Mesenchymal stem cell (in vitro differentiated cells and primary cell): ENCODE measurements at regions not wholly inside any gene's neighbourhood (a gene's known extent, or its start where the extent isn't known, plus 50 kb on each side); places are given as distances from the start of the nearest gene placed in this dataset.

Experiments used
- DNase-seq: peaks from one replicate; pipeline ENCODE4 v3.0.0-alpha.2; 2013
- H2AFZ ChIP-seq: one replicate; pipeline ENCODE4 v1.6.1; 2013; ENCODE audit warnings: low read depth, mild to moderate bottlenecking, control low read depth, inconsistent platforms, low read length, moderate library complexity
- H2AK5ac ChIP-seq: 2 replicates; pipeline ENCODE4 v1.6.1; 2013; ENCODE audit warnings: low read length, moderate library complexity, mild to moderate bottlenecking, inconsistent platforms; ENCODE audit not compliant: severe bottlenecking
- H2BK120ac ChIP-seq: one replicate; pipeline ENCODE4 v1.6.1; 2013; ENCODE audit warnings: low read depth, mild to moderate bottlenecking, inconsistent platforms, low read length, moderate library complexity
- H2BK12ac ChIP-seq, 2 experiments: one replicate each; pipeline ENCODE4 v1.6.1; 2013; ENCODE audit warnings: inconsistent platforms in 2 of 2, low read length in 2 of 2, mild to moderate bottlenecking in 2 of 2, moderate library complexity in 2 of 2, control low read depth in 1 of 2
- H2BK15ac ChIP-seq: one replicate; pipeline ENCODE4 v1.6.1; 2013; ENCODE audit warnings: mild to moderate bottlenecking, low read depth, inconsistent platforms; ENCODE audit not compliant: poor library complexity, severe bottlenecking
- H2BK5ac ChIP-seq: 2 replicates; pipeline ENCODE4 v1.6.1; 2013; ENCODE audit warnings: low read depth, mild to moderate bottlenecking, low read length, control low read depth, inconsistent platforms; ENCODE audit not compliant: poor library complexity, severe bottlenecking
- H3K14ac ChIP-seq, 2 experiments: one replicate each; pipeline ENCODE4 v1.6.1; 2013; ENCODE audit warnings: inconsistent platforms in 2 of 2, low read length in 2 of 2, control low read depth in 1 of 2, mild to moderate bottlenecking in 1 of 2, moderate library complexity in 1 of 2
- H3K18ac ChIP-seq, 2 experiments: one replicate each; pipeline ENCODE4 v1.6.1; 2013; ENCODE audit warnings: inconsistent platforms in 2 of 2, low read length in 2 of 2, control low read depth in 1 of 2, low read depth in 1 of 2, mild to moderate bottlenecking in 1 of 2
- H3K23ac ChIP-seq, 2 experiments: one replicate each; pipeline ENCODE4 v1.6.1; 2013; ENCODE audit warnings: inconsistent platforms in 2 of 2, low read length in 2 of 2, mild to moderate bottlenecking in 2 of 2, moderate library complexity in 2 of 2, control low read depth in 1 of 2
- H3K27ac ChIP-seq: 2 replicates; pipeline ENCODE4 v1.5.1; 2013; ENCODE audit warnings: mild to moderate bottlenecking, moderate library complexity, low read length, control low read depth, inconsistent platforms; ENCODE audit not compliant: poor library complexity, severe bottlenecking
- H3K27me3 ChIP-seq, 2 experiments: 2 replicates each; pipeline versions ENCODE4 v1.6.1 to v1.7.0; 2013; ENCODE audit warnings: low read length in 2 of 2, mild to moderate bottlenecking in 2 of 2, moderate library complexity in 2 of 2, control low read depth in 1 of 2, inconsistent platforms in 1 of 2; ENCODE audit not compliant: control insufficient read depth in 1 of 2, insufficient read depth in 1 of 2
- H3K36me3 ChIP-seq, 2 experiments: 2 replicates each; pipeline versions ENCODE4 v1.6.1 to v1.7.0; 2013; ENCODE audit warnings: low read length in 2 of 2, control low read depth in 1 of 2, inconsistent platforms in 1 of 2, low read depth in 1 of 2, mild to moderate bottlenecking in 1 of 2; ENCODE audit not compliant: insufficient read depth in 2 of 2, control insufficient read depth in 1 of 2
- H3K4ac ChIP-seq, 2 experiments: one replicate each; pipeline ENCODE4 v1.6.1; 2013; ENCODE audit warnings: inconsistent platforms in 2 of 2, low read length in 2 of 2, mild to moderate bottlenecking in 2 of 2, moderate library complexity in 2 of 2, control low read depth in 1 of 2, low read depth in 1 of 2
- H3K4me1 ChIP-seq: 2 replicates; pipeline ENCODE4 v1.6.1; 2013; ENCODE audit warnings: low read depth, low read length, control low read depth; ENCODE audit not compliant: control insufficient read depth, insufficient read depth
- H3K4me2 ChIP-seq: 2 replicates; pipeline ENCODE4 v1.6.1; 2013; ENCODE audit warnings: low read length, mild to moderate bottlenecking, inconsistent platforms; ENCODE audit not compliant: poor library complexity, severe bottlenecking
- H3K4me3 ChIP-seq, 2 experiments: 2 replicates each; pipeline versions ENCODE4 v1.5.1 to v1.7.0; 2013; ENCODE audit warnings: low read length in 2 of 2, mild to moderate bottlenecking in 2 of 2, control low read depth in 1 of 2, low read depth in 1 of 2; ENCODE audit not compliant: insufficient read depth in 1 of 2
- H3K79me1 ChIP-seq: replicated peaks from 2 replicates; pipeline ENCODE4 v1.6.1; 2013; ENCODE audit warnings: mild to moderate bottlenecking, control low read depth, low read length, inconsistent platforms; ENCODE audit not compliant: poor library complexity, severe bottlenecking
- H3K9ac ChIP-seq: 2 replicates; pipeline ENCODE4 v1.7.0; 2013; ENCODE audit warnings: mild to moderate bottlenecking, low read length, moderate library complexity
- H3K9me3 ChIP-seq: 2 replicates; pipeline ENCODE4 v1.7.0; 2013; ENCODE audit warnings: mild to moderate bottlenecking, low read length; ENCODE audit not compliant: control insufficient read depth
- H4K8ac ChIP-seq: one replicate; pipeline ENCODE4 v1.6.1; 2013; ENCODE audit warnings: inconsistent platforms, mild to moderate bottlenecking, low read length, moderate library complexity
- H4K91ac ChIP-seq: one replicate; pipeline ENCODE4 v1.6.1; 2013; ENCODE audit warnings: mild to moderate bottlenecking, low read length, inconsistent platforms
- WGBS: methylation state at CpG from one replicate; pipeline ENCODE4 v1.1.7; 2013; ENCODE audit warnings: mixed read lengths; 5-methylcytosine and 5-hydroxymethylcytosine counted together

GRCh38 chr1:90127288-90127953 lies 132.5 kb downstream of the ZNF326 start:
- H3K4me1 ChIP-seq: no peaks in the 10 kb centered on the region
- H3K4me3 ChIP-seq: no peak overlapping the region
- no peak overlapping the region for H3K23ac ChIP-seq
- H2BK5ac ChIP-seq: no peak overlapping the region
- H3K79me1 ChIP-seq: no peaks in the 10 kb centered on the region
- H2AFZ ChIP-seq: no peak overlapping the region
- peaks cover 7 to 12% of the 10 kb centered on the region in 2 experiments for H3K27me3 ChIP-seq
- H3K18ac ChIP-seq: no peak overlapping the region
- DNase-seq: no peak
- H3K4me2 ChIP-seq: no peak overlapping the region
- no peak overlapping the region for H2AK5ac ChIP-seq
- H3K4ac ChIP-seq: no peak overlapping the region
- no peak overlapping the region for H3K9ac ChIP-seq
- no peaks in the 10 kb centered on the region for H3K36me3 ChIP-seq
- WGBS: no CpG with 5 or more reads among the region's 1 CpG
- H3K27ac ChIP-seq: no peak overlapping the region
- H2BK120ac ChIP-seq: no peak overlapping the region
- no peak overlapping the region for H4K8ac ChIP-seq
- H4K91ac ChIP-seq: no peak overlapping the region
- no peaks in the 10 kb centered on the region for H3K9me3 ChIP-seq
- H2BK12ac ChIP-seq: no peak overlapping the region
- H3K14ac ChIP-seq: no peak overlapping the region
- H2BK15ac ChIP-seq: no peak overlapping the region

- Histone ChIP-seq H2AFZ (no peak overlapping the region), H3K4me3 (no peak overlapping the region), H3K27me3 (peaks cover 4 to 6% of the 10 kb centered on the region in 2 experiments), H3K79me1 (no peaks in the 10 kb centered on the region), H2BK120ac (no peak overlapping the region), H3K4me1 (no peaks in the 10 kb centered on the region), H2BK15ac (no peak overlapping the region), H3K36me3 (no peaks in the 10 kb centered on the region), H4K8ac (no peak overlapping the region), H3K14ac (no peak overlapping the region), H3K4me2 (no peak overlapping the region), H2AK5ac (no peak overlapping the region), H3K9me3 (no peaks in the 10 kb centered on the region), H3K18ac (no peak overlapping the region), H3K4ac (no peak overlapping the region), H3K23ac (no peak overlapping the region), H3K9ac (no peak overlapping the region), H4K91ac (no peak overlapping the region), H2BK12ac (no peak overlapping the region), H3K27ac (no peak overlapping the region), H2BK5ac (no peak overlapping the region)
- 98% methylated on average over 3 of the region's 5 CpGs for WGBS
- no peak for DNase-seq
These were observed 131.9 kb downstream of the ZNF326 start for GRCh38 chr1:90126834-90127233.

- Histone ChIP-seq H3K36me3 (no peaks in the 10 kb centered on the region), H2BK12ac (no peak overlapping the region), H3K23ac (no peak overlapping the region), H2AK5ac (no peak overlapping the region), H2BK5ac (no peak overlapping the region), H4K8ac (no peak overlapping the region), H3K14ac (no peak overlapping the region), H3K9me3 (peaks cover 6% of the 10 kb centered on the region), H3K18ac (no peak overlapping the region), H3K27ac (no peak overlapping the region), H2BK120ac (no peak overlapping the region), H4K91ac (no peak overlapping the region), H2AFZ (no peak overlapping the region), H3K27me3 (no peaks in the 10 kb centered on the region), H2BK15ac (no peak overlapping the region), H3K9ac (no peak overlapping the region), H3K4me2 (no peak overlapping the region), H3K4me1 (no peaks in the 10 kb centered on the region), H3K79me1 (no peaks in the 10 kb centered on the region), H3K4ac (no peak overlapping the region), H3K4me3 (no peak overlapping the region)
- DNase-seq: no peak
- 78% methylated on average over 3 of the region's 4 CpGs for WGBS
These were observed 127.9 kb downstream of the ZNF326 start for GRCh38 chr1:90122654-90123340.

- Histone ChIP-seq H3K27ac (no peak overlapping the region), H2AFZ (no peak overlapping the region), H3K4me3 (no peak overlapping the region)
These were observed 119.7 kb downstream of the ZNF326 start for GRCh38 chr1:90114521-90115141.

More at GRCh38 chr1:90114521-90115141, 119.7 kb downstream of the ZNF326 start:
- Histone ChIP-seq H3K79me1 (no peaks in the 10 kb centered on the region), H4K8ac (no peak overlapping the region), H2BK5ac (no peak overlapping the region), H3K9ac (no peak overlapping the region), H3K18ac (no peak overlapping the region), H4K91ac (no peak overlapping the region), H3K4me1 (no peaks in the 10 kb centered on the region), H2AK5ac (no peak overlapping the region), H3K23ac (no peak overlapping the region), H2BK15ac (no peak overlapping the region), H2BK12ac (no peak overlapping the region), H3K14ac (no peak overlapping the region), H3K4me2 (no peak overlapping the region), H3K9me3 (no peaks in the 10 kb centered on the region), H3K27me3 (peaks cover 4 to 10% of the 10 kb centered on the region in 2 experiments), H2BK120ac (no peak overlapping the region), H3K4ac (no peak overlapping the region), H3K36me3 (no peaks in the 10 kb centered on the region)
- DNase-seq: peak; percentile 50
- 0% methylated on average over 1 of the region's 3 CpGs for WGBS
